Duodenal mucosa (tissue), 2 donors: ENCODE measurements at regions not wholly inside any gene's neighbourhood (a gene's known extent, or its start where the extent isn't known, plus 50 kb on each side); places are given as distances from the start of the nearest gene placed in this dataset.

Experiments
- H3K27ac ChIP-seq: one replicate; pipeline ENCODE4 v1.7.0; 2013; ENCODE audit warnings: low read depth, low read length
- H3K27me3 ChIP-seq, 2 donors: one replicate each; pipeline ENCODE4 v1.7.0; 2013; ENCODE audit warnings: low read length in 2 of 2, control low read depth in 1 of 2; ENCODE audit not compliant: insufficient read depth in 2 of 2, control insufficient read depth in 1 of 2
- H3K36me3 ChIP-seq, 2 donors: one replicate each; pipeline ENCODE4 v1.7.0; 2013; ENCODE audit warnings: low read length in 2 of 2, control low read depth in 1 of 2; ENCODE audit not compliant: insufficient read depth in 2 of 2, control insufficient read depth in 1 of 2
- H3K4me1 ChIP-seq, 2 donors: one replicate each; pipeline ENCODE4 v1.7.0; 2013; ENCODE audit warnings: low read length in 2 of 2, control low read depth in 1 of 2; ENCODE audit not compliant: insufficient read depth in 2 of 2, control insufficient read depth in 1 of 2
- H3K4me3 ChIP-seq, 2 donors: one replicate each; pipeline ENCODE4 v1.7.0; 2013; ENCODE audit warnings: low read length in 2 of 2, low read depth in 1 of 2
- H3K9ac ChIP-seq, 2 donors: one replicate each; pipeline ENCODE4 v1.7.0; 2013; ENCODE audit warnings: low read length in 2 of 2, low read depth in 1 of 2
- H3K9me3 ChIP-seq, 2 donors: one replicate each; pipeline ENCODE4 v1.7.0; 2013; ENCODE audit warnings: low read length in 2 of 2, control low read depth in 1 of 2; ENCODE audit not compliant: control insufficient read depth in 1 of 2

DNA sequence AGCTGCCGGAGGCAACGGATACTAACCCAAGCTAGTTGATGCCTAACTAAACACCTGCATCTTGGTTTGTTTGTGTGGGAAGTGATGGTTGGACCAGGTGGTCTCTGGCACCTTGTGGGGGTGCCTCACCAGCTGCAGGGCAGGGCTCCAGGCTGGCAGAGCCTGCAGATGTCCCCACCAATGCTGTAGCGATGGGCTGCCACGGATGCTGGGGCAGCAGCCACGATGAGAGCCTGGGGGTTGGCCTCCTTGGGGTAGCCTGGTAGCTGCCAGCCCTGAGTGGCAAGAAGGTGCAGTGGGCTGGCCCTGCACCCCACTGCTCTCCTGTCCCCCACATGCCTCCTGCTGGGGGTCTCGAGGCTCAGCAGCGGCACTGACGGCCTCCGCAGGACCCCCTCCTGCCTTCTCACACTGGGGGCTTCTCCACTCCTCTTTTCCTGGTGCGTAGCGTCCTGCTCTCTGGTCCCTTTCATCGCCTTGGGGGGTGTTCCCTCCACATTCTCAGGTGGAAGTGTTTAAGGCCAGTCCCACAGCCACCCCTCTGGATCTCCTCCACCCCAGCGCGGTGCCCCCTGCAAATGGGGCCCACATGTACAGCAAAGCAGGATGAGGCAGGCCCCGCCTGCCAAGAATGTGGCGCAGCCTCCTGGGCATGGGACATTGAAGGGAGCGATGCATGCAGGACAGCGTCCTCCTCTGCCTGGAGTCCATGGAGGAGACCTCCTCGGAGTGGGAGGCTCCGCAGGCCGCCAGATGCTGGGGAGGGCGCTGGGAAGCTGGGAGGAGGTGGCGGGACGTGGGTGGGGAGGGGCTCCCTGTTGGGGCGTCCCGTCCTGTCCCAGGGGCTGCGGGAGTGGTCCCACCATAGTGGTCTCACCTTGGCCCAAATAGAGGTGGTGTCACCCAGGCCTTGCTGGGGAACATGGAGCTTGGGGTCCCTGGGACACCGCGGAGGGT is 173.1 kb downstream of the ASB1 start:
- Histone ChIP-seq H3K36me3 (no peaks in the 10 kb centered on the region), H3K27me3 (peaks cover 0 to 4% of the 10 kb centered on the region in 2 donors), H3K27ac (no peak overlapping the region), H3K9ac (no peak overlapping the region), H3K9me3 (peaks cover 2 to 4% of the 10 kb centered on the region in 2 donors), H3K4me3 (no peak overlapping the region), H3K4me1 (no peaks in the 10 kb centered on the region)

DNA sequence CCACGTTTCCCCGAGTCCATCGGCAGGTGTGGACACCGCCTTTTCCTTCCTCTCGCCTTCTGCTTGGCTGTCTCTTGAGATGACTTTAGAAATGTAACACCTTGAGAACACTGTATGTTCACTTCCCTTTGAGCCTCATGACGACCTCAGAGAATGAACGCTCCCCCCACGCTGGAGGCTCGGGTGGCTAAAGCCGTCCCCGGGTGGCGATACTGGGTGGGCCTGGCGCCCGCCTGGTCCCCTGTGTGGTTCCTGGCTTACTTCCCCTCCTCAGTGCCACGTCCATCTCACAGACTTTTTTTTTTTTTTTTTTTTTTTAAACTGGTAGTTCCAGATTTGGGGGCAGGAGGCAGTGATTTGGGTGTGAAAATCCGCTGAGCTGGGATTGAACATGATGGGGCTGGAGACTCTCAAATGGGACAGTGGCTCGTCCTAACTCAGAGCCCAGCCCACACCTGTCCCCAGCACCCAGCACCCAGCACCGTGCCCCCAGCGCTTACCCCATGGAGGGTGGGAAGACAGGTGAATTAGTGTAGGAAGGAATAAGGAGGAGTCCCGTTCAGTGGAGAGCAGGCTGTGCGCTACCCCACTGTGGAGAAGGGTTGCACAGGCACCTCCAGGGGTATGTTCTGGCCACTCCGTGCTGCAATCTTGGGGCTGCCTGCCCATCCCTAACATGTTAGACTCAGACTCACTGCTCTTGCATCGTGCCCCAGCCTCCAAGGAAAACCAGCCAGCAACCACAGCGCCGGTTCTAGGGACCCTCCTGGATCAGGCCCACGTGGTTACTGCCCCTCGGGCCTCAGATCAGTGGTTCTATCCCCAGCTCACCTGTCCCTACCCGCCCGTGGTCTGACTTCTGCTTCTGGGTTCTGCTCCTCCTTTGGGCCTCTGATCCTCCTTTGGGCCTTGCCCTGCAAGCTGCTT is 174.0 kb downstream of the ASB1 start:
- Histone ChIP-seq H3K27ac (no peak overlapping the region), H3K9ac (no peak overlapping the region), H3K4me1 (no peaks in the 10 kb centered on the region), H3K27me3 (peaks cover 0 to 4% of the 10 kb centered on the region in 2 donors), H3K36me3 (no peaks in the 10 kb centered on the region), H3K9me3 (peaks cover 2 to 4% of the 10 kb centered on the region in 2 donors), H3K4me3 (no peak overlapping the region)

DNA sequence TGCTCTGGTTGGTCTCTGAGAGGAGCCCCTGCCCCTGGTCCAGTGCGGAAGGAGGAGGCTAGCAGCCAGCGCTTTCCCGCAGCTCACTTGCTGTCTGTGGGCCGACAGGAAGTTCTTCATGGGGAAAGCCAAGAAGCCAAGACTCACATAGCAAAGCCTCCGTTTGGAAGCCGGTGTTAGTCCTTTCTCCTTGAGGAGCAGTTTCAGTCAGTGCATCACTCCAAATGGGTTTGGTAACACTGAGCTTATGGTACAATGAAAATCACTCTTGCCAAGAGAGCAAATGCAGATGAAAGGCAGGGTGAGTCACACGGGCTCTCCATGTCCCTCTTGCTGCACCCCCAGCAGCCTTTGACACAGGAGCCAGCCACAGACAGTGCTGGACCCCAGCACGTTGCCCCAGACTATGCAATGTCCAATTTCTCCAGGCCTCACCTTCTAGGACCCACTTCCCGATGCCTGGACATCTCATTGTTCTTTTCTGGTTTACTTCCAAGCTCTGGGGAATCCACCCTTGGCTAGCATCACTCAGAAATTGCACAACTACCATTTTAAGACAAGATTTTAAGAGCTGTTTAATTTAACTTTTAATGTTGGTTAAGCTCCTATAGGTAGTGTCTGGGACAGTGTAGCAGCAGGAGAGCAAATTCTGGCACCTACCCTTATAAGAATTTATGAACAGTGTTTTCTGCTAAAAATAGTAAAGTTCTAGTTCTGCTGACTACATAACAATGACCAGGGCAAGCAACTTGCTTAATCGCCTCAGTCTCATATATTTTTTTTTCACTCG is 174.9 kb downstream of the ASB1 start:
- Histone ChIP-seq H3K4me3 (no peak overlapping the region), H3K9ac (no peak overlapping the region), H3K4me1 (no peaks in the 10 kb centered on the region), H3K27ac (no peak overlapping the region), H3K9me3 (peaks cover 2 to 4% of the 10 kb centered on the region in 2 donors), H3K27me3 (peaks cover 0 to 4% of the 10 kb centered on the region in 2 donors), H3K36me3 (no peaks in the 10 kb centered on the region)

DNA sequence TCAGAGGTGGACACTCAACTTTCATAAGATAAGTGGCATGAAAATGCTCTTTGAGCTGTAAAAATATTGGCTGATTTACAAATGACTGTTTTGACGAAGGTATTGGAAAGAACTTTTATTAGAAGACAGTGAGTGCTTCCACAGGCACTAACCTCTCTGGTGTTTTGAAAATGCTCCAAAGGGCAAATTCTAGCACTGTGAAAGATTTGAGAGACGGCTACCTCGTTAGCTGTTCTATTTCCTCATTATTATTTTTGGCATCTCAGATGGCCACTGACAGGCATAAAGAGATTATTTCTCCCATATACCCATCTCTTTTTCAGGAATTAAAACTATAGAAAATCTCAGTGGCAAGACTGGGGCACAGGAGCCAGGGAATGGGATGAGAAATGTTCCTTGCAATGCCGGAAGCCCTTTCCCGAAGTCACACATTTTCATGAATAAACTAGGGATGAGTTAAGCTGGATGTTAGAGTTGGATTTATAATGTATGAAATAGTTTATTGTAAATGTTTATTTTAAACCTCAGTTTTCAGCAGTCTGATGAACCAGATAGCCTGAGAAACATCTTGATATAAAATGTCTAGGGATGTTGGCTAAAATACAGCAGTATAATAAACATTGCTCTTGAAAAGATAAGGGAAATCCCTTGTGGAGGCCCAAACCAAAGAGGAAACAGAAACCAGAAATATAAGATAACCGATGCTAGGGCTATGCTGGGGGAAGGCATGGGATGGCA is 175.7 kb downstream of the ASB1 start:
- Histone ChIP-seq H3K27me3 (peaks cover 0 to 4% of the 10 kb centered on the region in 2 donors), H3K4me3 (no peak overlapping the region)

DNA sequence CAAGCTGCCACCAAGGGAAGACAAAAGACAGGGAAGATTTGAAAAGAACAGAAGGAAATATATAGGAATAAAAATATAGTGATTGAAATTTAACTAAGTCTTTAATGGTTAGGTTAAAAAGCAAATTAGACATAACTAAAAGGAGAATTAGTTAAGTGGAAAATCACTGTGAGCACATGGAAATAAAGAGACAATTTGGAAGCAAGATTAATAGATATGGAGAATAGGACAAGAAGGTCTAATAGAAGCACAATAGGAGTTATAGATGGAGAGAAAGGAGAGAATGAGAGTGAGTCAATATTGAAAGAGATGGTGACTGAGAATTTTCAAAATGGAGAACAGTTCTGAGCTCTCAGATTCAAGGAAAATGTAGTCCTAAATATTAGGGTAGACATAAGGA is 176.9 kb downstream of the ASB1 start:
- peaks cover 0 to under 1% of the 10 kb centered on the region in 2 donors for H3K27me3 ChIP-seq
- no peaks in the 10 kb centered on the region for H3K36me3 ChIP-seq
- H3K9me3 ChIP-seq, result peaks cover 2 to 4% of the 10 kb centered on the region in 2 donors
- no peak overlapping the region for H3K4me3 ChIP-seq
- no peak overlapping the region for H3K9ac ChIP-seq
- H3K27ac ChIP-seq, result no peak overlapping the region
- no peaks in the 10 kb centered on the region for H3K4me1 ChIP-seq

More for the DNA sequence above, 175.7 kb downstream of the ASB1 start:
- Histone ChIP-seq H3K9ac (no peak overlapping the region), H3K27ac (no peak overlapping the region), H3K4me1 (no peaks in the 10 kb centered on the region), H3K36me3 (no peaks in the 10 kb centered on the region), H3K9me3 (peaks cover 2 to 4% of the 10 kb centered on the region in 2 donors)

DNA sequence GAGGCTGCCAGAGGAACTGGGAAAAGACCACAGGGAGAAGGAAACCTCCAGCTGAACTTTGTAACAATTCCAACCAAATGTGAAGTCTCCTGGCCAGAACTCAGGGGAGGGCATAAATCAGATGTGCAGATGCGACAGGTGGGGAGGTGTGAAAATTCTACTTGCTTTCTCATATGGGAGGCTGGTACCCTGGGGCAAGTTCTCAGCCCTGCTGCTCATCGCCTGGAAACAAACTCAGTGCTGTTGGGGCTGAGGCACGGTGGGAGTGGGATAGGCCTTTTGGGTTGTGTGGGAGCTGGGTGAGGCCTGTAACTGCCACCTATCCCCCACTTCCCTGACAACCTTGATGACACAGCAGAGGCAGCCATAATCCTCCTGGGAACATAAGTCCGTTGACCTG is 179.6 kb downstream of the ASB1 start:
- no peaks in the 10 kb centered on the region for H3K27me3 ChIP-seq
- H3K4me1 ChIP-seq, result no peaks in the 10 kb centered on the region
- H3K27ac ChIP-seq, result no peak overlapping the region
- H3K4me3 ChIP-seq, result no peak overlapping the region
- H3K36me3 ChIP-seq, result no peaks in the 10 kb centered on the region
- peaks cover 2 to 4% of the 10 kb centered on the region in 2 donors for H3K9me3 ChIP-seq
- H3K9ac ChIP-seq, result no peak overlapping the region

DNA sequence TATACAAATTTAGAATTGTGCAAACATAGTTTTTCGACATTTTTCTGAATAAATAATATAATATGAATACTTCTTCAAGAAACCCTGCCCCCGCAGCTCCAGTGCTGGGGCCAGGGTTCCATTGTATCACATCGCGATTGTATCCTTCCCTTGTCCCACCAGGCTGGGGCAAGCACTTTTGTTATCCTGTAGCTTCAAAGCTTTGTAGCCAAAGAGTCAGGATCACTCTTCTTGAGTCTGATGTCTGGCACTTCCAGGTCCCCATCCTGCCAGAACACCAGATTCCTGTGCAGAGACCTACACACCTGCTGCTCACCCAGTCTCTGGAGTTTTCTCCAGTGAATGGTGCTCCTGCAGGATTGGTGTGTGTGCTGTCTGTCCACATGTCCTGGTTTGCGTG is 186.9 kb downstream of the ASB1 start:
- Histone ChIP-seq H3K27me3 (no peaks in the 10 kb centered on the region), H3K9me3 (peaks cover 0 to 2% of the 10 kb centered on the region in 2 donors)

DNA sequence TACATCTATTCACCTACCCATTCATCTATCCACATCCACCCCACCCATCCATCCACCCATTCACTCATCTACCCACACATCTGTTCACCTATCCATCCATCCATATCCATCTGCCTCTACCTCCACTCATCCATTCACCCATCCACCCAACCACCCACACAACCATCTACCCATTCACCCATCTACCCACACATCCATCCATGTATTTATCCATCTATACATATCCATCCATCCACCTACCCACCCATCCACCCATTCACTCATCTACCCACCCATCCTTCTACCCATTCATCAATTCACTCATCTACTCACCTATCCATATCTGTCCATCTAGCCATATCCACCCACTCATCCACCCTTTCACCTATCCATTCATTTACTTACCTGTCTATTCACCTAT is 187.6 kb downstream of the ASB1 start:
- Histone ChIP-seq H3K36me3 (no peaks in the 10 kb centered on the region), H3K9ac (no peak overlapping the region), H3K27me3 (no peaks in the 10 kb centered on the region), H3K4me3 (no peak overlapping the region), H3K4me1 (no peaks in the 10 kb centered on the region), H3K27ac (no peak overlapping the region), H3K9me3 (peaks cover 0 to 2% of the 10 kb centered on the region in 2 donors)

More for the DNA sequence above, 186.9 kb downstream of the ASB1 start:
- Histone ChIP-seq H3K27ac (no peak overlapping the region), H3K4me1 (no peaks in the 10 kb centered on the region), H3K9ac (no peak overlapping the region), H3K4me3 (no peak overlapping the region), H3K36me3 (no peaks in the 10 kb centered on the region)

DNA sequence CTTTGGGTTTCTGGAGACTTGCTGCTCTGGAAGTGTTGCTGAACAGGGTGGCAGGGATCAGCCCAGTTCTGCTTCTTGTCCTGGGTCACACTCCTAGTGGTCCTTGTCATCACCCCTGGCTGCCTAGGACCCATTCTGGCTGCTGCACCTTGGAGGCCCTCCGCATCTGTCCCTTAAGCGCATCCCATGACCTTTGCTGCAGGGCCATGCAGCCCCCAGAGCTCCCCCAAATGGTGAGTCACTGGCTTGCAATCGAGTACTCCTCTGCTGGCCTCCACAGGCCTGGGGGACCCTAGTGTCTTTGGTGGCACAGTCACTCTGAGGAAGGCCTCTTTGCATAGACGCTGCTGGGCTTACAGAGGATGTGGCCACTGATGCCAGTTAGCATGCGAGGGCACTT is 188.5 kb downstream of the ASB1 start:
- no peaks in the 10 kb centered on the region for H3K36me3 ChIP-seq
- no peak overlapping the region for H3K9ac ChIP-seq
- no peak overlapping the region for H3K27ac ChIP-seq
- H3K4me3 ChIP-seq, result no peak overlapping the region
- H3K9me3 ChIP-seq, result peaks cover 0 to 2% of the 10 kb centered on the region in 2 donors
- no peaks in the 10 kb centered on the region for H3K27me3 ChIP-seq
- H3K4me1 ChIP-seq, result no peaks in the 10 kb centered on the region
